HCT116 (cell line): ENCODE measurements at regions not wholly inside any gene's neighbourhood (a gene's known extent, or its start where the extent isn't known, plus 50 kb on each side); places are given as distances from the start of the nearest gene placed in this dataset.

Experiments
- ATAC-seq: fragments of 200-7000 bp; cut with Tn5 transposase; 2 replicates; pipeline ENCODE4 v1.9.1; 2020; ENCODE audit warnings: mild to moderate bottlenecking, moderate library complexity
- BruUV-seq: library from RNA; stranded (reverse); fragments of 400-500 nt; replicated peaks from 2 replicates; lab custom pipeline; 2021; lab: Mats Ljungman, UMichigan
- CTCF ChIA-PET: fragments of 300-600 bp; sonication (Branson Sonifier 250); formaldehyde crosslinking; loops from one replicate; lab custom pipeline; 2021; ENCODE audit warnings: antibody characterized with exemption; lab: Charles Lee
- POLR2A ChIA-PET: fragments of 300-600, 350-600 bp; sonication (Branson Sonifier 250); formaldehyde crosslinking; loops from one replicate; lab custom pipeline; 2021; ENCODE audit warnings: antibody characterized with exemption; lab: Charles Lee
- RAD21 ChIA-PET, 2 experiments: fragments of 300-600 bp; sonication (Branson Sonifier 250); formaldehyde crosslinking; loops; one replicate each; lab custom pipeline; 2023; ENCODE audit warnings: low total read pairs in 2 of 2; ENCODE audit not compliant: uncharacterized antibody in 2 of 2, unreplicated experiment in 2 of 2, low non-redundant PET in 1 of 2; lab: Charles Lee
- DNase-seq: peaks from one replicate; pipeline ENCODE4 v3.0.0-alpha.2; 2010; ENCODE audit warnings: low read depth, low spot score
- H2AFZ ChIP-seq: fragments of 200-600 bp; shearing (Covaris generic), sonication (generic); 2 replicates; pipeline ENCODE4 v1.6.1; 2017; ENCODE audit warnings: low read depth, mixed run types, mixed read lengths, antibody characterized with exemption, low read length; ENCODE audit not compliant: poor library complexity, severe bottlenecking
- H3K27ac ChIP-seq: 2 replicates; pipeline ENCODE4 v1.5.1; 2012; ENCODE audit warnings: low read depth, low read length
- H3K27me3 ChIP-seq: fragments of 200-600 bp; sonication (generic); 2 replicates; pipeline ENCODE4 v1.6.1; 2016; ENCODE audit warnings: mixed run types, low read length, mixed read lengths; ENCODE audit not compliant: insufficient read depth
- H3K36me3 ChIP-seq, 2 experiments: fragments of 200-500 bp in 1 of 2; fragments of 200-600 bp in 1 of 2; sonication (Bioruptor generic) in 1 of 2; sonication (generic) in 1 of 2; 2 replicates each; pipeline versions ENCODE4 v1.5.1 to v1.6.1; 2014 to 2016; ENCODE audit warnings: low read length in 2 of 2, inconsistent platforms in 1 of 2, mixed read lengths in 1 of 2, mixed run types in 1 of 2; ENCODE audit not compliant: insufficient read depth in 2 of 2, control insufficient read depth in 1 of 2
- H3K4me1 ChIP-seq, 2 experiments: fragments of 200-600 bp in 1 of 2; sonication (generic) in 1 of 2; 2 replicates each; pipeline versions ENCODE4 v1.5.1 to v1.6.1; 2012 to 2017; ENCODE audit warnings: low read length in 2 of 2, inconsistent platforms in 1 of 2, mild to moderate bottlenecking in 1 of 2, mixed read lengths in 1 of 2, mixed run types in 1 of 2, moderate library complexity in 1 of 2; ENCODE audit not compliant: insufficient read depth in 2 of 2, control insufficient read depth in 1 of 2
- H3K4me2 ChIP-seq: fragments of 200-600 bp; sonication (generic); 2 replicates; pipeline ENCODE4 v1.6.1; 2017; ENCODE audit warnings: mixed run types, low read length, mixed read lengths
- H3K4me3 ChIP-seq, 2 experiments: fragments of 200-600 bp in 1 of 2; sonication (generic) in 1 of 2; replicated peaks in 1 of 2; 2 replicates each; pipeline ENCODE4 v1.5.1; 2011 to 2016; ENCODE audit warnings: low read length in 2 of 2, control low read depth in 1 of 2, low read depth in 1 of 2, mild to moderate bottlenecking in 1 of 2, mixed read lengths in 1 of 2, mixed run types in 1 of 2
- H3K79me2 ChIP-seq: fragments of 200-600 bp; sonication (generic); 2 replicates; pipeline ENCODE4 v1.6.1; 2017; ENCODE audit warnings: mild to moderate bottlenecking, mixed run types, low read length, moderate library complexity, mixed read lengths; ENCODE audit not compliant: insufficient read depth
- H3K9ac ChIP-seq: fragments of 200-600 bp; sonication (generic); 2 replicates; pipeline ENCODE4 v1.6.1; 2016; ENCODE audit warnings: low read length, mixed read lengths
- H3K9me2 ChIP-seq: fragments of 200-600 bp; sonication (generic), shearing (Covaris generic); 2 replicates; pipeline ENCODE4 v1.6.1; 2017; ENCODE audit warnings: mixed run types, mild to moderate bottlenecking, moderate library complexity; ENCODE audit not compliant: insufficient read depth
- H3K9me3 ChIP-seq, 2 experiments: fragments of 200-500 bp in 1 of 2; fragments of 200-600 bp in 1 of 2; sonication (Bioruptor generic) in 1 of 2; sonication (generic) in 1 of 2; 2 replicates each; pipeline ENCODE4 v1.6.1; 2014 to 2017; ENCODE audit warnings: low read length in 2 of 2, mixed read lengths in 2 of 2, inconsistent platforms in 1 of 2, low read depth in 1 of 2, mild to moderate bottlenecking in 1 of 2, mixed run types in 1 of 2, moderate library complexity in 1 of 2; ENCODE audit not compliant: control insufficient read depth in 1 of 2, insufficient read depth in 1 of 2
- H4K20me1 ChIP-seq: fragments of 200-600 bp; sonication (generic), shearing (Covaris generic); 2 replicates; pipeline ENCODE4 v1.6.1; 2017; ENCODE audit warnings: mixed run types, mild to moderate bottlenecking, moderate library complexity; ENCODE audit not compliant: insufficient read depth
- EGR1 ChIP-seq: IDR thresholded peaks from 2 replicates; pipeline ENCODE4 v1.6.1; 2012; ENCODE audit warnings: low read depth
- JUND ChIP-seq: IDR thresholded peaks from 2 replicates; pipeline ENCODE4 v1.6.1; 2012
- POLR2A ChIP-seq: IDR thresholded peaks from 2 replicates; pipeline ENCODE4 v1.7.0; 2011; ENCODE audit warnings: borderline replicate concordance; ENCODE audit not compliant: insufficient read depth, insufficient read length; ENCODE audit errors: extremely low read depth
- RAD21 ChIP-seq: IDR thresholded peaks from 2 replicates; pipeline ENCODE4 v1.6.1; 2012; ENCODE audit warnings: low read depth, mild to moderate bottlenecking
- TCF7L2 ChIP-seq: IDR thresholded peaks from 2 replicates; pipeline ENCODE4 v1.7.0; 2011; ENCODE audit warnings: borderline replicate concordance, inconsistent platforms; ENCODE audit not compliant: insufficient read depth, insufficient read length; ENCODE audit errors: extremely low read depth
- YY1 ChIP-seq: IDR thresholded peaks from 2 replicates; pipeline ENCODE4 v1.6.1; 2011; ENCODE audit warnings: low read length, low read depth, moderate library complexity, mild to moderate bottlenecking; ENCODE audit not compliant: insufficient replicate concordance; ENCODE audit errors: extremely low read depth
- ZBTB33 ChIP-seq: IDR thresholded peaks from 2 replicates; pipeline ENCODE4 v1.6.1; 2011; ENCODE audit warnings: mild to moderate bottlenecking, low read length, moderate library complexity; ENCODE audit not compliant: insufficient replicate concordance; ENCODE audit errors: extremely low read depth
- ZFX ChIP-seq: fragments of 450-650 bp; IDR thresholded peaks from 2 replicates; pipeline ENCODE4 v1.6.1; 2017
- ZNF274 ChIP-seq: fragments of 200-500 bp; sonication (Bioruptor generic); IDR thresholded peaks from 2 replicates; pipeline ENCODE4 v1.6.1; 2014; ENCODE audit warnings: mild to moderate bottlenecking, low read depth, low read length, inconsistent platforms
- intact Hi-C: fragments of 100-400 bp; cut with micrococcal nuclease; formaldehyde crosslinking; loops from 2 replicates; pipeline ENCODE4 v1.10.0; 2022

DNA sequence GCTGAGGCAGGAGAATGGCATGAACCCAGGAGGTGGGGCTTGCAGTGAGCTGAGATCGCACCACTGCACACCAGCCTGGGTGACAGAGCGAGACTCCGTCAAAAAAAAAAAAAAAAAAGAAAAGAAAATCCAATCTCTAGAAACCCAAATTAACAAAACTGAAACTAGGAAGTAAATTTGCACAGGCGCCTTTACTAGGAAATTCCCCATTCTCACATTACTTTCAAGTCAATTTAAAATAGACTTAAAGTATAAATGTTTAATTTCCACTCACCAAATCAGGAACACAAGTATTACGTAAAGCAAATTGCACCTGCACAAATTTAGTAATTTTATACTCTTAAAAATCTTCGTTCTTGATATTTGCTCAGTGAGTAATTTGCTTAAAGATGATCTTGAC lies 67.8 kb upstream of the BCAR3 start:
- H3K36me3 ChIP-seq: no peaks in the 10 kb centered on the region
- DNase-seq: no peak
- no peak for ATAC-seq
- peaks cover 0 to 9% of the 10 kb centered on the region in 2 experiments; a peak in 1 of 4 replicates for H3K9me3 ChIP-seq
- H3K4me3 ChIP-seq: no peak overlapping the region
- no TSS peak for BruUV-seq
- no peak overlapping the region for H2AFZ ChIP-seq
- ChIA-PET RAD21 (interaction anchor here in 1 of 2 experiments (0.7 kb wide), 1 partner anchor 45 kb away, joined by 5 read pairs; no protein-coding TSS in a partner anchor), POLR2A (interaction anchor here (0.7 kb wide), 1 partner anchor 38 kb away, joined by 3 read pairs; no protein-coding TSS in a partner anchor), CTCF (interaction anchor here (0.6 to 1.4 kb wide), 2 partner anchors 11 to 82 kb away, joined by 3 to 7 read pairs; no protein-coding TSS in a partner anchor)
- TF ChIP-seq TCF7L2 (no peak), EGR1 (no peak), ZBTB33 (no peak), YY1 (no peak), RAD21 (no peak), ZFX (no peak), POLR2A (no peak), JUND (no peak), ZNF274 (no peak)
- intact Hi-C loops: no loop called here
- H3K27me3 ChIP-seq: no peaks in the 10 kb centered on the region
- peaks cover 12 to 43% of the 10 kb centered on the region in 2 experiments for H3K4me1 ChIP-seq
- no peak overlapping the region; the same call in 1 of the 2 replicates for H3K27ac ChIP-seq
- H4K20me1 ChIP-seq: no peaks in the 10 kb centered on the region
- peak overlapping the region; percentile 36; the same call in 1 of the 2 replicates for H3K9ac ChIP-seq
- H3K9me2 ChIP-seq: no peaks in the 10 kb centered on the region
- H3K4me2 ChIP-seq: peak overlapping the region; percentile 40
- H3K79me2 ChIP-seq: no peaks in the 10 kb centered on the region
